Heart right ventricle (tissue), 16 donors: ENCODE measurements at regions not wholly inside any gene's neighbourhood (a gene's known extent, or its start where the extent isn't known, plus 50 kb on each side); places are given as distances from the start of the nearest gene placed in this dataset.

ENCODE experiments used
- ATAC-seq, 8 donors: fragments of 200-7000 bp; cut with Tn5 transposase; one replicate each; pipeline ENCODE4 v1.9.1; 2020; ENCODE audit warnings: mild to moderate bottlenecking in 8 of 8, moderate library complexity in 8 of 8, moderate number of reproducible peaks in 1 of 8
- DNase-seq, 2 donors: peaks; one replicate each; pipeline ENCODE4 v3.0.0-alpha.2; 2020
- H3K27ac ChIP-seq, 10 donors: fragments of 200-600 bp; sonication (generic) in 2 of 10; one replicate each; pipeline versions ENCODE4 v1.5.0 to v1.8.0; 2020 to 2022; ENCODE audit warnings: mild to moderate bottlenecking in 3 of 10
- H3K27me3 ChIP-seq, 7 donors: fragments of 200-600 bp; one replicate each; pipeline ENCODE4 v1.8.0; 2021 to 2022; ENCODE audit warnings: mild to moderate bottlenecking in 2 of 7
- H3K36me3 ChIP-seq, 9 donors: fragments of 200-600 bp; sonication (generic) in 1 of 9; one replicate each; pipeline versions ENCODE4 v1.5.0 to v1.8.0; 2020 to 2022; ENCODE audit warnings: mild to moderate bottlenecking in 2 of 9
- H3K4me1 ChIP-seq, 9 donors: fragments of 200-600 bp; sonication (generic) in 1 of 9; one replicate each; pipeline versions ENCODE4 v1.5.0 to v1.8.0; 2020 to 2022; ENCODE audit warnings: mild to moderate bottlenecking in 4 of 9
- H3K4me3 ChIP-seq, 10 donors: fragments of 200-600 bp; sonication (generic) in 2 of 10; one replicate each; pipeline versions ENCODE4 v1.5.0 to v1.8.0; 2020 to 2022; ENCODE audit warnings: mild to moderate bottlenecking in 7 of 10, moderate library complexity in 2 of 10
- H3K9me3 ChIP-seq, 11 donors: fragments of 200-600 bp in 10 of 11; sonication (generic) in 2 of 11; one replicate each; pipeline versions ENCODE4 v1.5.0 to v1.8.0; 2013 to 2022; ENCODE audit warnings: mild to moderate bottlenecking in 2 of 11, control low read depth in 1 of 11, moderate library complexity in 1 of 11
- WGBS, 2 donors: extraction: QIAGEN DNeasy Blood & Tissue Kit; methylation state at CpG; one replicate each; pipeline ENCODE4 v1.1.7; 2013; ENCODE audit warnings: inconsistent platforms in 1 of 2; 5-methylcytosine and 5-hydroxymethylcytosine counted together
- intact Hi-C, 10 donors: fragments of 100-400 bp; cut with DNase I; formaldehyde crosslinking; loops; one replicate each; pipeline versions ENCODE4 v1.11.1 to v1.14.2; 2022
- TF ChIP-seq, protein P1 (sequence below), 9 donors: fragments of 200-600 bp; sonication (generic) in 2 of 9; IDR thresholded peaks; one replicate each; pipeline versions ENCODE4 v1.5.0 to v1.8.0; 2021 to 2022; ENCODE audit warnings: antibody characterized with exemption in 9 of 9, mild to moderate bottlenecking in 5 of 9, moderate library complexity in 1 of 9
- donor health status: Arrhythmogenic right ventricular cardiomyopathy.
- donor health status: ischemic (EF 13 %, LVEDD 7.1; RV severe dilation, severe dysfunction).
- donor health status: healthy with polysubstance abuse.
- donor health status: DM: no; HTN: yes; CAD: no.
- donor health status: DM: no; HTN: no; CAD: no.
- donor health status: ischemic (EF 25% LVEDD 6.9; RV normal size, moderate dysfunction).
- donor health status: ischemic (EF 25% LVEDD 5.7; RV mildly dilated, moderate dysfunction).
- donor health status: healthy.
- donor health status: DM: yes; HTN: yes; CAD: no.
- donor health status: Ischemic cardiomyopathy.
- donor health status: ischemic (EF 35%, LVEDD 5.7; RV mildly dilated, moderate dysfunction).
- donor health status: nonischemic (EF 11% LVEDD 7.7; RV severe dilation, severe dysfunction).
- donor health status: DM: yes; HTN: yes; CAD: no.
- donor health status: PGD.
- donor health status: ischemic (EF 29% LVEDD 5.4; RV normal size, mild dysfunction).
- donor health status: nonischemic (EF 23%, LVEDD 6.1; RV moderate dilation, normal function).

DNA sequence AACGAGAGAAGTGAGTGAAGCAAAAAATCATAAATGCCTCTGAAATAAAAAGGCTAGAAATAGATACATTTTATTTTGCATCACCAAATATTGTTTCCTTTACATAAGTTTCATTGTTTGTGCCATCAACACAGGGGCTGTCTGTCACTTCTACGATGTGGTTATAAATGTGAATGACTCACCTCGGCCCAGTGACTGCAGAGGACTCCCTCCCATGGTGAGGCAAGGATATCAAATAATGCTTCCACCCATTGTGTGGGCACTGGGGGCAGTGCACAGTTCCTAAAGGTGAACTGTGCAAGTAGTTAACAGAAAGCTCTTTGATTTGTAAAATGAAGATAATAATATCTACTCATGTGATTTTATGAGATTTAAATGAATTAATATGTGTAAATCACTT is 230.3 kb upstream of the NEIL3 start:
- no peak for ATAC-seq
- Histone ChIP-seq H3K9me3 (no peaks in the 10 kb centered on the region), H3K36me3 (no peaks in the 10 kb centered on the region), H3K27me3 (no peaks in the 10 kb centered on the region), H3K27ac (no peak overlapping the region), H3K4me3 (no peak overlapping the region), H3K4me1 (no peaks in the 10 kb centered on the region)
- TF ChIP-seq, protein P1, sequence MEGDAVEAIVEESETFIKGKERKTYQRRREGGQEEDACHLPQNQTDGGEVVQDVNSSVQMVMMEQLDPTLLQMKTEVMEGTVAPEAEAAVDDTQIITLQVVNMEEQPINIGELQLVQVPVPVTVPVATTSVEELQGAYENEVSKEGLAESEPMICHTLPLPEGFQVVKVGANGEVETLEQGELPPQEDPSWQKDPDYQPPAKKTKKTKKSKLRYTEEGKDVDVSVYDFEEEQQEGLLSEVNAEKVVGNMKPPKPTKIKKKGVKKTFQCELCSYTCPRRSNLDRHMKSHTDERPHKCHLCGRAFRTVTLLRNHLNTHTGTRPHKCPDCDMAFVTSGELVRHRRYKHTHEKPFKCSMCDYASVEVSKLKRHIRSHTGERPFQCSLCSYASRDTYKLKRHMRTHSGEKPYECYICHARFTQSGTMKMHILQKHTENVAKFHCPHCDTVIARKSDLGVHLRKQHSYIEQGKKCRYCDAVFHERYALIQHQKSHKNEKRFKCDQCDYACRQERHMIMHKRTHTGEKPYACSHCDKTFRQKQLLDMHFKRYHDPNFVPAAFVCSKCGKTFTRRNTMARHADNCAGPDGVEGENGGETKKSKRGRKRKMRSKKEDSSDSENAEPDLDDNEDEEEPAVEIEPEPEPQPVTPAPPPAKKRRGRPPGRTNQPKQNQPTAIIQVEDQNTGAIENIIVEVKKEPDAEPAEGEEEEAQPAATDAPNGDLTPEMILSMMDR (IDR thresholded peaks at IDR 0.05): no peak
- intact Hi-C loops: no loop called here
- no peak for DNase-seq
- 44 to 45% methylated on average over 3 of the region's 3 CpGs for WGBS, 2 donors

DNA sequence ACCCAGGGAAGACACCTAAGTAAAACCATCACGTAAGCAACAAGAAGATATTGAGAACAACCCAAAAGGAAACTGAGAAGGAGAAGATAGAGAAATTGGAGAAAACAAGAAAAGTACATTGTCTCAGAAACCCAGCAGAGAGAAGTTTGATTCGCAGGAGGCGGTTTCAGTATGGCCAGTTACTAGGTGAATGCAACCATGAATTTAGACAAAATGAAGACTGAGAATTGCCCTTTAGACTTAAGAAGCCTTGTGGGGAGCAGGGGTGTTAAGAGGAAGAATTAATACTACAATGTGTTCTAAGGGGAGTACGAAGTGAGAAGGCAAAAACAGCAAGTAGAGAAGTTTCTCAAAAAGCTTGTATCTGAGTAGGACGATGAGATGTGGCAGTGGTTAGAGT is 229.3 kb upstream of the NEIL3 start:
- TF ChIP-seq, protein P1 (IDR thresholded peaks at IDR 0.05): no peak
- DNase-seq (no peak), ATAC-seq (no peak)
- H3K27me3 ChIP-seq: no peaks in the 10 kb centered on the region
- no peaks in the 10 kb centered on the region for H3K36me3 ChIP-seq
- no peaks in the 10 kb centered on the region for H3K4me1 ChIP-seq
- no peak overlapping the region for H3K4me3 ChIP-seq
- peaks cover 0 to 4% (median 0%) of the 10 kb centered on the region in 11 donors for H3K9me3 ChIP-seq
- WGBS, 2 donors: 72 to 73% methylated on average over 5 of the region's 5 CpGs
- H3K27ac ChIP-seq: no peak overlapping the region
- intact Hi-C loops: no loop called here

DNA sequence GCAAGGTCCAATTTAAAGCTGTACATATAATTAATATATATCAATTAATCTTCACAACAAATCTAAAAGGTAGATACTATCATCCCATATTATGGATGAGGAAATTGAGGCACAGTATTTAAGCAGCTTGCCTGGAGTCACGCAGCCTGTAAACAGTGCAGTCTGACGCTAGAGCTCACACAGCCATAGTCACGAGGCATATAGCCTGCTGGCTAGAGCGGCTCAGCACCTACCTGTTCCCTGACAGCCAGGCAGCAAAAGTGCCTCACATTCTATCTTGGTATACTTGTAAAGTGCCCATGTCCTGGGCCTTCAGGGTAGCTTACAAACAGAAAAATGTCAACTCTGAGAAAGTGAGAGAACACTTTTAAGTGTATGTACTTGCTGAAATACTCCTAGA is 222.6 kb upstream of the NEIL3 start:
- H3K27ac ChIP-seq: no peak overlapping the region
- 82 to 89% methylated on average over 4 of the region's 4 CpGs for WGBS, 2 donors
- intact Hi-C loops: no loop called here

DNA sequence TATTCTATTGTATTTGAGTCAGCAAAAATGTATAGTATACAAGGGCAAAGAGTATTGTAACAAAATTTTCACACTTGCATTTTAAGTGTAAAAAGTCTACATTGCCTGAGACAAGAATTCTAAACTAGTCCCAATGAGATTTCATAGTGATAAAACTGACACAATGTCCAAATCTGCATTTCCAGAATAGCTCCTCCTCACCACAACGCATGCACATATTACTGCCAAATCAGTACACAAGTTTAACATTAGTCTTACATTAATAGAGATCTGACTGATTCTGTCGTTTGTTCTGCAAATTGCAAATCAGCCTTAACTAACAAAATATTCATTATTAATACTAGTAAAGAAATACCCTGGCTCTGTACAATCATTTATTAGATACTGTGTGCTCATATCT is 222.2 kb upstream of the NEIL3 start:
- Histone ChIP-seq H3K27ac (no peak overlapping the region), H3K4me1 (no peaks in the 10 kb centered on the region), H3K9me3 (peaks cover 0 to 4% (median 0%) of the 10 kb centered on the region in 11 donors), H3K36me3 (no peaks in the 10 kb centered on the region), H3K4me3 (no peak overlapping the region), H3K27me3 (no peaks in the 10 kb centered on the region)
- 69 to 72% methylated on average over 2 of the region's 2 CpGs for WGBS, 2 donors
- no peak for DNase-seq
- intact Hi-C loops: no loop called here
- no peak for ATAC-seq
- TF ChIP-seq, protein P1 (IDR thresholded peaks at IDR 0.05): no peak

More for the DNA sequence above, 222.6 kb upstream of the NEIL3 start:
- DNase-seq (no peak), ATAC-seq (no peak)
- Histone ChIP-seq H3K4me3 (no peak overlapping the region), H3K27me3 (no peaks in the 10 kb centered on the region), H3K9me3 (peaks cover 0 to 4% (median 0%) of the 10 kb centered on the region in 11 donors), H3K4me1 (no peaks in the 10 kb centered on the region), H3K36me3 (no peaks in the 10 kb centered on the region)
- TF ChIP-seq, protein P1 (IDR thresholded peaks at IDR 0.05): no peak

DNA sequence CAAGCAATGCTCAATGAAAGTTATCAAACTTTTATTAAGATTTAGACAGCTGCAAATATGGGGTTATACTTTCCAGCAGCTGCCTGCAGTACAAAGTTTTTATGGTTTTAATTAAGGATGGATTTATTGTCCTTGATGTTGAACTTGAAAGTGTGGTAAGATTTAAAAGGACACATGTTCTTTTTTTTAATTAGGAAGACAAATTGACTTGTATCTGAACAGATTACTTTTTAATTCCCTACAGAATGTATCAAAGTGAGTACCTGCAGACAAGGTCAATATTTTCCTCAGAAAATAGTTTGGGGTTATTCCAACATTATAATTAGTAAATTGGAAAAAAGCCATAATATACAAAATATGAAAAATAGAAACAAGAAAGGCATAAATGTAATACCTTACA is 218.2 kb upstream of the NEIL3 start:
- no peaks in the 10 kb centered on the region for H3K36me3 ChIP-seq
- H3K27me3 ChIP-seq: no peaks in the 10 kb centered on the region
- H3K9me3 ChIP-seq: no peaks in the 10 kb centered on the region
- ATAC-seq (no peak), DNase-seq (no peak)
- no peak overlapping the region for H3K4me3 ChIP-seq
- TF ChIP-seq, protein P1 (IDR thresholded peaks at IDR 0.05): no peak
- no peak overlapping the region for H3K27ac ChIP-seq
- intact Hi-C loops: no loop called here
- H3K4me1 ChIP-seq: peaks cover 0 to 4% (median 0%) of the 10 kb centered on the region in 9 donors
